ENCODE measurements at regions not wholly inside any gene's neighbourhood (a gene's known extent, or its start where the extent isn't known, plus 50 kb on each side); places are given as distances from the start of the nearest gene placed in this dataset.
"Not testable (repeated sequence)": the region's sequence is repeated elsewhere in the genome, so short reads cannot be mapped to it uniquely, and the experiment has no call there.

- not testable (repeated sequence) for TF ChIP-seq CTCF, POLR2A (IDR thresholded peaks at IDR 0.05)
Measured at GRCh38 chr1:70802625-70803024, 245.0 kb downstream of the PTGER3 start.
